ENCODE measurements at regions not wholly inside any gene's neighbourhood (a gene's known extent, or its start where the extent isn't known, plus 50 kb on each side); places are given as distances from the start of the nearest gene placed in this dataset.

- no peak overlapping the region for H3K9ac ChIP-seq (ENCODE audit: low read depth in 1 of 2, low read length in 2 of 2)
- H3K36me3 ChIP-seq (ENCODE audit: control insufficient read depth in 4 of 4, insufficient read depth in 3 of 4, low read depth in 1 of 4, low read length in 3 of 4) = no peaks in the 10 kb centered on the region
- no peak for TF ChIP-seq EGR1 (IDR thresholded peaks at IDR 0.05; ENCODE audit: low read depth in 2 of 2)
- TF ChIP-seq ATF3 (IDR thresholded peaks at IDR 0.05) = no peak
- TF ChIP-seq FOXA2 (IDR thresholded peaks at IDR 0.05) = no peak
- H3K4me3 ChIP-seq (ENCODE audit: low read depth in 1 of 3, low read length in 3 of 3) = no peak overlapping the region
- no peak overlapping the region for H3K27ac ChIP-seq (ENCODE audit: low read depth in 1 of 2, low read length in 2 of 2)
- H3K9me3 ChIP-seq (ENCODE audit: control insufficient read depth in 4 of 4, low read length in 3 of 4) = no peaks in the 10 kb centered on the region
- no peaks in the 10 kb centered on the region for H3K27me3 ChIP-seq (ENCODE audit: control insufficient read depth in 4 of 4, insufficient read depth in 4 of 4, low read length in 3 of 4)
- DNase-seq (ENCODE audit: low spot score) = no peak
- H3K4me1 ChIP-seq (ENCODE audit: control insufficient read depth in 4 of 4, insufficient read depth in 4 of 4, low read length in 3 of 4) = no peaks in the 10 kb centered on the region
- 77% methylated on average over 4 of the region's 4 CpGs for whole genome bisulfite sequencing
These were observed 892.6 kb downstream of the XPNPEP1 start for GRCh38 chr10:109030581-109031210.

GRCh38 chr10:109029870-109030269 is 893.4 kb downstream of the XPNPEP1 start:
- H3K9ac ChIP-seq (ENCODE audit: low read depth in 1 of 2, low read length in 2 of 2) = no peak overlapping the region
- H3K36me3 ChIP-seq (ENCODE audit: control insufficient read depth in 4 of 4, insufficient read depth in 3 of 4, low read depth in 1 of 4, low read length in 3 of 4) = no peaks in the 10 kb centered on the region
- no peaks in the 10 kb centered on the region for H3K4me1 ChIP-seq (ENCODE audit: control insufficient read depth in 4 of 4, insufficient read depth in 4 of 4, low read length in 3 of 4)
- H3K27ac ChIP-seq (ENCODE audit: low read depth in 1 of 2, low read length in 2 of 2) = no peak overlapping the region
- no peak for TF ChIP-seq SP1 (IDR thresholded peaks at IDR 0.05)
- TF ChIP-seq FOXA1 (IDR thresholded peaks at IDR 0.05) = no peak
- TF ChIP-seq, protein P1, sequence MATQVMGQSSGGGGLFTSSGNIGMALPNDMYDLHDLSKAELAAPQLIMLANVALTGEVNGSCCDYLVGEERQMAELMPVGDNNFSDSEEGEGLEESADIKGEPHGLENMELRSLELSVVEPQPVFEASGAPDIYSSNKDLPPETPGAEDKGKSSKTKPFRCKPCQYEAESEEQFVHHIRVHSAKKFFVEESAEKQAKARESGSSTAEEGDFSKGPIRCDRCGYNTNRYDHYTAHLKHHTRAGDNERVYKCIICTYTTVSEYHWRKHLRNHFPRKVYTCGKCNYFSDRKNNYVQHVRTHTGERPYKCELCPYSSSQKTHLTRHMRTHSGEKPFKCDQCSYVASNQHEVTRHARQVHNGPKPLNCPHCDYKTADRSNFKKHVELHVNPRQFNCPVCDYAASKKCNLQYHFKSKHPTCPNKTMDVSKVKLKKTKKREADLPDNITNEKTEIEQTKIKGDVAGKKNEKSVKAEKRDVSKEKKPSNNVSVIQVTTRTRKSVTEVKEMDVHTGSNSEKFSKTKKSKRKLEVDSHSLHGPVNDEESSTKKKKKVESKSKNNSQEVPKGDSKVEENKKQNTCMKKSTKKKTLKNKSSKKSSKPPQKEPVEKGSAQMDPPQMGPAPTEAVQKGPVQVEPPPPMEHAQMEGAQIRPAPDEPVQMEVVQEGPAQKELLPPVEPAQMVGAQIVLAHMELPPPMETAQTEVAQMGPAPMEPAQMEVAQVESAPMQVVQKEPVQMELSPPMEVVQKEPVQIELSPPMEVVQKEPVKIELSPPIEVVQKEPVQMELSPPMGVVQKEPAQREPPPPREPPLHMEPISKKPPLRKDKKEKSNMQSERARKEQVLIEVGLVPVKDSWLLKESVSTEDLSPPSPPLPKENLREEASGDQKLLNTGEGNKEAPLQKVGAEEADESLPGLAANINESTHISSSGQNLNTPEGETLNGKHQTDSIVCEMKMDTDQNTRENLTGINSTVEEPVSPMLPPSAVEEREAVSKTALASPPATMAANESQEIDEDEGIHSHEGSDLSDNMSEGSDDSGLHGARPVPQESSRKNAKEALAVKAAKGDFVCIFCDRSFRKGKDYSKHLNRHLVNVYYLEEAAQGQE (IDR thresholded peaks at IDR 0.05) = no peak
- TF ChIP-seq HNF4A (conservative IDR thresholded peaks at IDR 0.05) = no peak
- TF ChIP-seq RXRA (IDR thresholded peaks at IDR 0.05) = no peak
- TF ChIP-seq NR2F2 (IDR thresholded peaks at IDR 0.05) = no peak
- TF ChIP-seq, protein P2, sequence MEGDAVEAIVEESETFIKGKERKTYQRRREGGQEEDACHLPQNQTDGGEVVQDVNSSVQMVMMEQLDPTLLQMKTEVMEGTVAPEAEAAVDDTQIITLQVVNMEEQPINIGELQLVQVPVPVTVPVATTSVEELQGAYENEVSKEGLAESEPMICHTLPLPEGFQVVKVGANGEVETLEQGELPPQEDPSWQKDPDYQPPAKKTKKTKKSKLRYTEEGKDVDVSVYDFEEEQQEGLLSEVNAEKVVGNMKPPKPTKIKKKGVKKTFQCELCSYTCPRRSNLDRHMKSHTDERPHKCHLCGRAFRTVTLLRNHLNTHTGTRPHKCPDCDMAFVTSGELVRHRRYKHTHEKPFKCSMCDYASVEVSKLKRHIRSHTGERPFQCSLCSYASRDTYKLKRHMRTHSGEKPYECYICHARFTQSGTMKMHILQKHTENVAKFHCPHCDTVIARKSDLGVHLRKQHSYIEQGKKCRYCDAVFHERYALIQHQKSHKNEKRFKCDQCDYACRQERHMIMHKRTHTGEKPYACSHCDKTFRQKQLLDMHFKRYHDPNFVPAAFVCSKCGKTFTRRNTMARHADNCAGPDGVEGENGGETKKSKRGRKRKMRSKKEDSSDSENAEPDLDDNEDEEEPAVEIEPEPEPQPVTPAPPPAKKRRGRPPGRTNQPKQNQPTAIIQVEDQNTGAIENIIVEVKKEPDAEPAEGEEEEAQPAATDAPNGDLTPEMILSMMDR (IDR thresholded peaks at IDR 0.05; ENCODE audit: low read depth, low read length, missing input control) = no peak
- no peak for TF ChIP-seq RAD21 (IDR thresholded peaks at IDR 0.05)
- no peak for TF ChIP-seq EGR1 (IDR thresholded peaks at IDR 0.05; ENCODE audit: low read depth in 2 of 2)
- no peak for TF ChIP-seq HNF4G (IDR thresholded peaks at IDR 0.05)
- TF ChIP-seq GABPA (IDR thresholded peaks at IDR 0.05 in 1 of 2, conservative IDR thresholded peaks at IDR 0.05 in 1 of 2) = no peak
- no peak for TF ChIP-seq FOXA2 (IDR thresholded peaks at IDR 0.05)
- no peak for TF ChIP-seq ZBTB33 (IDR thresholded peaks at IDR 0.05)
- no peak for TF ChIP-seq ATF3 (IDR thresholded peaks at IDR 0.05)
- H3K27me3 ChIP-seq (ENCODE audit: control insufficient read depth in 4 of 4, insufficient read depth in 4 of 4, low read length in 3 of 4) = no peaks in the 10 kb centered on the region
- H3K9me3 ChIP-seq (ENCODE audit: control insufficient read depth in 4 of 4, low read length in 3 of 4) = no peaks in the 10 kb centered on the region
- H3K4me3 ChIP-seq (ENCODE audit: low read depth in 1 of 3, low read length in 3 of 3) = no peak overlapping the region
- 76% methylated on average over 4 of the region's 4 CpGs for WGBS
- DNase-seq (ENCODE audit: low spot score) = no peak

Data from liver (tissue), 8 donors.